Stomach (tissue), 8 donors: ENCODE measurements at regions not wholly inside any gene's neighbourhood (a gene's known extent, or its start where the extent isn't known, plus 50 kb on each side); places are given as distances from the start of the nearest gene placed in this dataset.

Source experiments
- DNase-seq, 2 donors: peaks; one replicate each; pipeline versions ENCODE4 v3.0.0 to v3.0.0-alpha.2; 2013 to 2019
- H3K27ac ChIP-seq, 5 donors: fragments of 200-600 bp in 4 of 5; sonication (generic) in 4 of 5; one replicate each; pipeline ENCODE4 v1.5.1; 2013 to 2019; ENCODE audit warnings: mild to moderate bottlenecking in 1 of 5, moderate library complexity in 1 of 5
- H3K27me3 ChIP-seq, 3 donors: fragments of 200-600 bp; sonication (generic); one replicate each; pipeline ENCODE4 v1.5.1; 2017 to 2019; ENCODE audit warnings: mixed run types in 1 of 3
- H3K36me3 ChIP-seq, 4 donors: fragments of 200-600 bp; sonication (generic); 1 replicate in 3 of 4; 2 replicates in 1 of 4; pipeline ENCODE4 v1.5.1; 2016 to 2019
- H3K4me1 ChIP-seq, 4 donors: fragments of 200-600 bp; sonication (generic); one replicate each; pipeline ENCODE4 v1.5.1; 2016 to 2019
- H3K4me3 ChIP-seq, 4 donors: fragments of 200-600 bp; sonication (generic) in 3 of 4; one replicate each; pipeline ENCODE4 v1.5.1; 2016 to 2019; ENCODE audit warnings: mild to moderate bottlenecking in 1 of 4
- H3K9me3 ChIP-seq, 4 donors: fragments of 200-600 bp; sonication (generic); one replicate each; pipeline ENCODE4 v1.5.1; 2016 to 2019
- EP300 ChIP-seq: sonication (generic); formaldehyde crosslinking; IDR thresholded peaks from one replicate; pipeline ENCODE4 v1.6.1; 2017; ENCODE audit warnings: antibody characterized with exemption
- POLR2A ChIP-seq, 4 donors: fragments of 450-650 bp; IDR thresholded peaks; one replicate each; pipeline ENCODE4 v1.6.1; 2016; ENCODE audit warnings: antibody characterized with exemption in 4 of 4, control low read depth in 2 of 4, mild to moderate bottlenecking in 1 of 4, moderate library complexity in 1 of 4
- POLR2AphosphoS5 ChIP-seq, 3 donors: sonication (generic); formaldehyde crosslinking; IDR thresholded peaks; one replicate each; pipeline ENCODE4 v1.6.1; 2016; ENCODE audit warnings: antibody characterized with exemption in 3 of 3
- WGBS, 5 donors: extraction: QIAGEN DNeasy Blood & Tissue Kit in 3 of 5; methylation state at CpG; one replicate each; pipeline versions ENCODE4 v1.1.5 to v1.1.7; 2013 to 2018; 5-methylcytosine and 5-hydroxymethylcytosine counted together
- intact Hi-C: fragments of 100-400 bp; cut with DNase I; formaldehyde crosslinking; loops from one replicate; pipeline ENCODE4 v1.15.1; 2023; ENCODE audit warnings: low total_unique reads
- TF ChIP-seq, protein P1 (sequence below), 7 experiments: fragments of 450-650 bp in 4 of 7; fragments of 200-600 bp in 3 of 7; sonication (generic) in 3 of 7; IDR thresholded peaks; one replicate each; pipeline ENCODE4 v1.5.1; 2016 to 2019; ENCODE audit warnings: antibody characterized with exemption in 7 of 7, control low read depth in 2 of 7, mild to moderate bottlenecking in 1 of 7
- donor health status: healthy with polysubstance abuse.
- donor health status: Bipolar disorder and iron deficiency.
- donor health status: healthy.

- Histone ChIP-seq H3K27ac (no peak overlapping the region), H3K36me3 (no peaks in the 10 kb centered on the region), H3K9me3 (no peaks in the 10 kb centered on the region), H3K27me3 (no peaks in the 10 kb centered on the region), H3K4me3 (no peak overlapping the region), H3K4me1 (no peaks in the 10 kb centered on the region)
- TF ChIP-seq POLR2A (IDR thresholded peaks at IDR 0.05), result no peak
- TF ChIP-seq POLR2AphosphoS5 (IDR thresholded peaks at IDR 0.05), result no peak
- no peak for TF ChIP-seq EP300
- TF ChIP-seq, protein P1, sequence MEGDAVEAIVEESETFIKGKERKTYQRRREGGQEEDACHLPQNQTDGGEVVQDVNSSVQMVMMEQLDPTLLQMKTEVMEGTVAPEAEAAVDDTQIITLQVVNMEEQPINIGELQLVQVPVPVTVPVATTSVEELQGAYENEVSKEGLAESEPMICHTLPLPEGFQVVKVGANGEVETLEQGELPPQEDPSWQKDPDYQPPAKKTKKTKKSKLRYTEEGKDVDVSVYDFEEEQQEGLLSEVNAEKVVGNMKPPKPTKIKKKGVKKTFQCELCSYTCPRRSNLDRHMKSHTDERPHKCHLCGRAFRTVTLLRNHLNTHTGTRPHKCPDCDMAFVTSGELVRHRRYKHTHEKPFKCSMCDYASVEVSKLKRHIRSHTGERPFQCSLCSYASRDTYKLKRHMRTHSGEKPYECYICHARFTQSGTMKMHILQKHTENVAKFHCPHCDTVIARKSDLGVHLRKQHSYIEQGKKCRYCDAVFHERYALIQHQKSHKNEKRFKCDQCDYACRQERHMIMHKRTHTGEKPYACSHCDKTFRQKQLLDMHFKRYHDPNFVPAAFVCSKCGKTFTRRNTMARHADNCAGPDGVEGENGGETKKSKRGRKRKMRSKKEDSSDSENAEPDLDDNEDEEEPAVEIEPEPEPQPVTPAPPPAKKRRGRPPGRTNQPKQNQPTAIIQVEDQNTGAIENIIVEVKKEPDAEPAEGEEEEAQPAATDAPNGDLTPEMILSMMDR (IDR thresholded peaks at IDR 0.05), result no peak
- DNase-seq, result no peak
- 35 to 55% (median 46%) methylated on average over 4 of the region's 4 CpGs for WGBS, 5 donors
- intact Hi-C loops, result no loop called here
Measured at GRCh38 chr5:13510616-13511015, 433.9 kb downstream of the DNAH5 start.

DNA sequence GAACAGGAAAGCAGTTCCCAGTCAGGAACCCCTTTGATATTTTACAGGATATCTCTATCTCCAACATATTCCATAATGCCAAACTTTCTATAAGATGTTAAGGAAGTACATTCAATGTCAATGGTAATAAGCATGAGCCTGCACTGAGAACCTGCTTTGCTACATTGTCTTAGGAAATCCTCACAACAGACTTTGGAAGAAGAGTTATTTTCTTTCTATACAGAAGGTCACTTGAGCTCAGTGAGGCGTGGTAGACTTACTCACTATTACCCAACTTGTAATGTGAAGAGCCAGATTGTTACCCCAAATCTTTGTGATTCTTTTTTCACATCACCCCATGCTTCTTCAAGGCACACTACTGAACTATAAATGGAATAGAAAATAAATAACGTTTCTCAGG lies 435.9 kb downstream of the DNAH5 start:
- TF ChIP-seq EP300, result no peak
- TF ChIP-seq, protein P1 (IDR thresholded peaks at IDR 0.05), result no peak
- TF ChIP-seq POLR2AphosphoS5 (IDR thresholded peaks at IDR 0.05), result no peak
- no peak for TF ChIP-seq POLR2A (IDR thresholded peaks at IDR 0.05)

DNA sequence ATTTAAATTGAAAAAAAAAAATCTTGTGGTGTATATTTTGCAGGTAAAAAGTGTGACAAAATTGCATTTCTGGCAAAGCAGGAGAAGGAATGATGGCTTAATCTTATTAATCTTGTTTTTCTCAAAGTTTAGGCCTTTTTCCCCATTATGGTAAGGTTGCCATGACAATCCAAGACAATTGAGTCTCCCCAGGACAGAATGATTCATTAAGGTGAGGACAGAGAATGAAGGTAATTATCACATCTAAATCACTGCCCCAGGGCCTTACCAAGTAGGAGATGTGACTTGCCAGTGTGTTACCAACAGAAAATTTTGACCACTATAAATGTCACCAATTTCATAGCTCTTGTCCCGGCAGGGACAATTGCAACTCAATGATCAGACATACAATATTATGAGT lies 439.2 kb downstream of the DNAH5 start:
- no peaks in the 10 kb centered on the region for H3K27me3 ChIP-seq
- TF ChIP-seq EP300 (no peak), POLR2AphosphoS5 (IDR thresholded peaks at IDR 0.05) (no peak), POLR2A (IDR thresholded peaks at IDR 0.05) (no peak)
- TF ChIP-seq, protein P1 (IDR thresholded peaks at IDR 0.05), result no peak
- intact Hi-C loops, result no loop called here
- 83 to 98% (median 95%) methylated on average over 1 of the region's 1 CpG for WGBS, 5 donors
- no peaks in the 10 kb centered on the region for H3K9me3 ChIP-seq
- no peak for DNase-seq
- H3K27ac ChIP-seq, result no peak overlapping the region
- no peaks in the 10 kb centered on the region for H3K36me3 ChIP-seq
- no peak overlapping the region for H3K4me3 ChIP-seq
- H3K4me1 ChIP-seq, result no peaks in the 10 kb centered on the region

More for the DNA sequence above, 435.9 kb downstream of the DNAH5 start:
- Histone ChIP-seq H3K27ac (no peak overlapping the region), H3K27me3 (no peaks in the 10 kb centered on the region), H3K36me3 (no peaks in the 10 kb centered on the region), H3K4me1 (no peaks in the 10 kb centered on the region), H3K9me3 (no peaks in the 10 kb centered on the region), H3K4me3 (no peak overlapping the region)
- intact Hi-C loops, result no loop called here
- WGBS, 5 donors, result 51 to 59% (median 55%) methylated on average over 2 of the region's 2 CpGs
- no peak for DNase-seq

DNA sequence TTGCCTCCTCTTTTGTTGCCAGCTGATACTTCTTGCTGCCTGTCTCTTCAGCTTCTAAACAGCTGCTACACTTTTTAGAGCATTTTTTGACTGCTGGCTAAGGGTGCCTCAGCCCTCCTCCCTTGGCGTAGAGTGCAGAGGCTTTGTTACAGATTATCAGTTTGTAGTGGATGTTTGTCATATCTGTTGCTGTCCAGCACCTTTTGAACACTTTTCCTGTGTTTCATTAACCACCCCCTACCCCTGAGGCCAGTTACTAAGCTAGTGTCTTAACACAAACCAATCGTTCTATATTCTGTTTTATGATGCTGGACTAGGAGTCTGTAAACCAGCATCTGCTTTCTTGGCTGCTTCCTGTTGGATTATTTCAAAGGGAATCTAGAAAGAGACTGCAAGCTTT lies 441.5 kb downstream of the DNAH5 start:
- TF ChIP-seq POLR2A (IDR thresholded peaks at IDR 0.05) (no peak), EP300 (no peak), POLR2AphosphoS5 (IDR thresholded peaks at IDR 0.05) (no peak)
- TF ChIP-seq, protein P1 (IDR thresholded peaks at IDR 0.05), result no peak
- intact Hi-C loops, result no loop called here
- 55 to 79% (median 67%) methylated on average over 2 of the region's 2 CpGs for WGBS, 5 donors

More for the DNA sequence above, 441.5 kb downstream of the DNAH5 start:
- Histone ChIP-seq H3K9me3 (no peaks in the 10 kb centered on the region), H3K27ac (no peak overlapping the region), H3K36me3 (no peaks in the 10 kb centered on the region), H3K27me3 (no peaks in the 10 kb centered on the region), H3K4me3 (no peak overlapping the region), H3K4me1 (no peaks in the 10 kb centered on the region)
- no peak for DNase-seq
